ENCODE measurements at regions not wholly inside any gene's neighbourhood (a gene's known extent, or its start where the extent isn't known, plus 50 kb on each side); places are given as distances from the start of the nearest gene placed in this dataset.
"Not testable (repeated sequence)": the region's sequence is repeated elsewhere in the genome, so short reads cannot be mapped to it uniquely, and the experiment has no call there.

DNA sequence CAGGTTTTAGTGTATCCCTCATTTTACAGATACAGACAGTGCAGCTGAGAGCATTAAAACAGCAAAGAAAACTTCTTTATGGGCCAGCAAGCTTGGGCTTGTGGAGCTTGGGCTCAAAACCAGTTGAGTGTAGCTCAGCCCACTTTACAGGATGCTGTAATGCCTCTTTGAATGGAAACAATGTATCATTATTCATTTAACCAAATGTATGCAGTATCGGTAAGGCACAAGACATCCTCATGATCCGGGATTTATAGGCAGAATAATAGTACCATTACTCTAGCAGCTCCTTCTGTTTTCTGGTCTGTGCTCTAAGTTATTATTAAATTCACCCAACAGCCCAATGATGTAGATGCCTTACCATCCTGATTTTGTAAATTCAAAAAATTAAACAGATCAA lies 575.1 kb upstream of the CDH7 start:
- H3K27me3 ChIP-seq (ENCODE audit: insufficient read depth, low read length) = no peaks in the 10 kb centered on the region
- no peaks in the 10 kb centered on the region for H3K4me1 ChIP-seq (ENCODE audit: insufficient read depth, low read length)
- peaks cover 0 to 4% of the 10 kb centered on the region in 2 donors for H3K9me3 ChIP-seq (ENCODE audit: control insufficient read depth in 1 of 2, low read length in 2 of 2)
- H3K4me1 Mint-ChIP-seq = no peaks in the 10 kb centered on the region
- H3K9me3 Mint-ChIP-seq = peaks cover 0 to 19% (median 10%) of the 10 kb centered on the region in 8 donors
- H3K27ac ChIP-seq (ENCODE audit: low read depth, low read length) = no peak overlapping the region
- no peak for DNase-seq
- H3K27me3 Mint-ChIP-seq = no peaks in the 10 kb centered on the region
- H3K4me3 ChIP-seq (ENCODE audit: low read length in 2 of 2) = no peak overlapping the region
- H3K4me3 Mint-ChIP-seq = no peak overlapping the region
- intact Hi-C loops (cut with micrococcal nuclease) = no loop called here
- no peaks in the 10 kb centered on the region for H3K36me3 ChIP-seq (ENCODE audit: insufficient read depth, low read length)
- H3K27ac Mint-ChIP-seq = no peak overlapping the region
- CTCF ChIA-PET (ENCODE audit: partially characterized antibody) = no interaction called here
- POLR2A ChIA-PET (ENCODE audit: partially characterized antibody) = no interaction called here
- no peaks in the 10 kb centered on the region for H3K36me3 Mint-ChIP-seq

- intact Hi-C loops (cut with micrococcal nuclease); CTCF ChIA-PET (ENCODE audit: partially characterized antibody); H3K36me3 ChIP-seq (ENCODE audit: insufficient read depth, low read length); H3K27ac Mint-ChIP-seq; H3K4me1 Mint-ChIP-seq; H3K4me3 ChIP-seq (ENCODE audit: low read length in 2 of 2); H3K36me3 Mint-ChIP-seq; POLR2A ChIA-PET (ENCODE audit: partially characterized antibody); DNase-seq; H3K4me3 Mint-ChIP-seq; H3K9me3 ChIP-seq (ENCODE audit: control insufficient read depth in 1 of 2, low read length in 2 of 2); H3K4me1 ChIP-seq (ENCODE audit: insufficient read depth, low read length); H3K27me3 Mint-ChIP-seq; H3K27me3 ChIP-seq (ENCODE audit: insufficient read depth, low read length); H3K27ac ChIP-seq (ENCODE audit: low read depth, low read length): not testable (repeated sequence)
- H3K9me3 Mint-ChIP-seq = peaks cover 4 to 12% (median 7%) of the 10 kb centered on the region in 8 donors
Observed at GRCh38 chr18:65162086-65162485, 588.7 kb upstream of the CDH7 start.

- H3K4me1 ChIP-seq (ENCODE audit: insufficient read depth, low read length) = no peaks in the 10 kb centered on the region
- ChIA-PET CTCF (ENCODE audit: partially characterized antibody) (no interaction called here), POLR2A (ENCODE audit: partially characterized antibody) (no interaction called here)
- H3K36me3 ChIP-seq (ENCODE audit: insufficient read depth, low read length) = no peaks in the 10 kb centered on the region
- Mint-ChIP-seq H3K36me3 (no peaks in the 10 kb centered on the region), H3K27me3 (no peaks in the 10 kb centered on the region), H3K4me1 (no peaks in the 10 kb centered on the region), H3K27ac (no peak overlapping the region), H3K9me3 (peaks cover 2 to 25% (median 7%) of the 10 kb centered on the region in 8 donors), H3K4me3 (no peak overlapping the region)
- intact Hi-C loops (cut with micrococcal nuclease) = no loop called here
- no peaks in the 10 kb centered on the region for H3K27me3 ChIP-seq (ENCODE audit: insufficient read depth, low read length)
- no peak for DNase-seq
- no peaks in the 10 kb centered on the region for H3K9me3 ChIP-seq (ENCODE audit: control insufficient read depth in 1 of 2, low read length in 2 of 2)
- no peak overlapping the region for H3K4me3 ChIP-seq (ENCODE audit: low read length in 2 of 2)
- H3K27ac ChIP-seq (ENCODE audit: low read depth, low read length) = no peak overlapping the region
Observed at GRCh38 chr18:65146482-65147021, 604.3 kb upstream of the CDH7 start.

DNA sequence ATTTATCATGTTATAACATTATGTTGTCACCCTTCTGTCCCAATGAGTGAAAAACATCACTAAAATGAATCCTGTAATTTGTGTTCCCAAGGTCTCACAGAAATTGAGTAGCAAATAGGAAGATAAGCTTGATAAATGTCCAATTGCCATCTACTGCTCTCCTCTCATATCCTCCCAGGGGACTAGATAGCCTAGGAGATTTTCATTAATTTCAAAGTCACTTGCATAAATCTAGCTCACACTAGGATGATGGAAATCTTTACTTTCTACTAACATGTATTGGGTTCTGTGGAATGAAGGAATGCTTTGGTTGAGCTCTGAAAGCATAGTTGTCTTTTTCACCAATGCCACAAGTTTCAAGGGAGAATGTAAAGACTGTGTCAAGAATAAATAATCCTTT lies 605.5 kb upstream of the CDH7 start:
- ChIA-PET POLR2A (ENCODE audit: partially characterized antibody) (no interaction called here), CTCF (ENCODE audit: partially characterized antibody) (no interaction called here)
- H3K4me3 ChIP-seq (ENCODE audit: low read length in 2 of 2) = no peak overlapping the region
- Mint-ChIP-seq H3K27me3 (no peaks in the 10 kb centered on the region), H3K4me1 (no peaks in the 10 kb centered on the region), H3K4me3 (no peak overlapping the region), H3K9me3 (peaks cover 2 to 20% (median 7%) of the 10 kb centered on the region in 8 donors), H3K36me3 (no peaks in the 10 kb centered on the region), H3K27ac (no peak overlapping the region)
- H3K9me3 ChIP-seq (ENCODE audit: control insufficient read depth in 1 of 2, low read length in 2 of 2) = no peaks in the 10 kb centered on the region
- no peaks in the 10 kb centered on the region for H3K4me1 ChIP-seq (ENCODE audit: insufficient read depth, low read length)
- no peak for DNase-seq
- intact Hi-C loops (cut with micrococcal nuclease) = no loop called here
- H3K36me3 ChIP-seq (ENCODE audit: insufficient read depth, low read length) = no peaks in the 10 kb centered on the region
- H3K27ac ChIP-seq (ENCODE audit: low read depth, low read length) = no peak overlapping the region
- no peaks in the 10 kb centered on the region for H3K27me3 ChIP-seq (ENCODE audit: insufficient read depth, low read length)

DNA sequence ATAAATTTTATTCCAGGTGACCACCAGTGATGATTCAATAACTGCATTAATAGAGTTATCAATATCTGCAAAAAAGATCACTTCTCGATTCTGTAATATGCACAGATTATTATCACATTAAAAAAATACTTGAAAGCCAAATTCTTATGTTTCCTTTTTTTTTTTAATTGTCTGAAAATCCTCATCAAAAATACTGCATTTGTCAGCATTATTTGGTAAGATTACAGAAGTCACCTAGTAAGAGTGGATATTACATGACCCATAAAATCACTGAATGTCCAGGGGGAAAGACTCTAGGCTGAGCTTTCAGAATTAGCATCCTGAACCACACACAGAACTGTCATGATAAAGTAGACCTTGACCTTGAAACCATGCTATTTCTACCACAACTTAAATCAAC lies 617.2 kb upstream of the CDH7 start:
- H3K4me1 ChIP-seq (ENCODE audit: insufficient read depth, low read length) = no peaks in the 10 kb centered on the region
- DNase-seq = no peak
- peaks cover 0 to 19% (median 5%) of the 10 kb centered on the region in 8 donors for H3K9me3 Mint-ChIP-seq
- ChIA-PET CTCF (ENCODE audit: partially characterized antibody) (no interaction called here), POLR2A (ENCODE audit: partially characterized antibody) (no interaction called here)
- H3K27me3 Mint-ChIP-seq = no peaks in the 10 kb centered on the region
- H3K36me3 ChIP-seq (ENCODE audit: insufficient read depth, low read length) = no peaks in the 10 kb centered on the region
- H3K27ac Mint-ChIP-seq = no peak overlapping the region
- H3K27ac ChIP-seq (ENCODE audit: low read depth, low read length) = no peak overlapping the region
- no peaks in the 10 kb centered on the region for H3K4me1 Mint-ChIP-seq
- H3K36me3 Mint-ChIP-seq = no peaks in the 10 kb centered on the region
- intact Hi-C loops (cut with micrococcal nuclease) = no loop called here
- H3K4me3 ChIP-seq (ENCODE audit: low read length in 2 of 2) = no peak overlapping the region
- H3K27me3 ChIP-seq (ENCODE audit: insufficient read depth, low read length) = no peaks in the 10 kb centered on the region
- H3K9me3 ChIP-seq (ENCODE audit: control insufficient read depth in 1 of 2, low read length in 2 of 2) = peaks cover 0 to 3% of the 10 kb centered on the region in 2 donors
- no peak overlapping the region for H3K4me3 Mint-ChIP-seq

GRCh38 chr18:65124633-65125032 lies 626.2 kb upstream of the CDH7 start:
- POLR2A ChIA-PET (ENCODE audit: partially characterized antibody) = no interaction called here

GRCh38 chr18:65103864-65104263 lies 646.9 kb upstream of the CDH7 start:
- H3K27ac Mint-ChIP-seq = no peak overlapping the region
- Histone ChIP-seq H3K27ac (ENCODE audit: low read depth, low read length) (no peak overlapping the region), H3K27me3 (ENCODE audit: insufficient read depth, low read length) (no peaks in the 10 kb centered on the region), H3K36me3 (ENCODE audit: insufficient read depth, low read length) (no peaks in the 10 kb centered on the region), H3K4me1 (ENCODE audit: insufficient read depth, low read length) (no peaks in the 10 kb centered on the region), H3K4me3 (ENCODE audit: low read length in 2 of 2) (no peak overlapping the region), H3K9me3 (ENCODE audit: control insufficient read depth in 1 of 2, low read length in 2 of 2) (peaks cover 0 to 4% of the 10 kb centered on the region in 2 donors)
- CTCF ChIA-PET (ENCODE audit: partially characterized antibody) = no interaction called here
- intact Hi-C loops (cut with micrococcal nuclease) = no loop called here
- H3K4me3 Mint-ChIP-seq = no peak overlapping the region
- no peaks in the 10 kb centered on the region for H3K36me3 Mint-ChIP-seq
- DNase-seq = no peak
- H3K4me1 Mint-ChIP-seq = no peaks in the 10 kb centered on the region
- H3K27me3 Mint-ChIP-seq = no peaks in the 10 kb centered on the region
- H3K9me3 Mint-ChIP-seq = peaks cover 0 to 14% (median 8%) of the 10 kb centered on the region in 8 donors
- POLR2A ChIA-PET (ENCODE audit: partially characterized antibody) = no interaction called here

More at GRCh38 chr18:65124633-65125032, 626.2 kb upstream of the CDH7 start:
- Mint-ChIP-seq H3K4me1 (peaks cover 0 to 8% (median 4%) of the 10 kb centered on the region in 4 donors), H3K27me3 (no peaks in the 10 kb centered on the region), H3K4me3 (peak overlapping the region in 6 of 8 donors; percentile 15 to 60 (median 34)), H3K9me3 (peaks cover 0 to 23% (median 16%) of the 10 kb centered on the region in 8 donors), H3K27ac (no peak overlapping the region), H3K36me3 (no peaks in the 10 kb centered on the region)
- Histone ChIP-seq H3K36me3 (ENCODE audit: insufficient read depth, low read length) (no peaks in the 10 kb centered on the region), H3K9me3 (ENCODE audit: control insufficient read depth in 1 of 2, low read length in 2 of 2) (no peaks in the 10 kb centered on the region), H3K4me3 (ENCODE audit: low read length in 2 of 2) (no peak overlapping the region), H3K4me1 (ENCODE audit: insufficient read depth, low read length) (no peaks in the 10 kb centered on the region), H3K27ac (ENCODE audit: low read depth, low read length) (no peak overlapping the region), H3K27me3 (ENCODE audit: insufficient read depth, low read length) (no peaks in the 10 kb centered on the region)
- intact Hi-C loops (cut with micrococcal nuclease) = no loop called here
- DNase-seq = no peak
- CTCF ChIA-PET (ENCODE audit: partially characterized antibody) = no interaction called here

DNA sequence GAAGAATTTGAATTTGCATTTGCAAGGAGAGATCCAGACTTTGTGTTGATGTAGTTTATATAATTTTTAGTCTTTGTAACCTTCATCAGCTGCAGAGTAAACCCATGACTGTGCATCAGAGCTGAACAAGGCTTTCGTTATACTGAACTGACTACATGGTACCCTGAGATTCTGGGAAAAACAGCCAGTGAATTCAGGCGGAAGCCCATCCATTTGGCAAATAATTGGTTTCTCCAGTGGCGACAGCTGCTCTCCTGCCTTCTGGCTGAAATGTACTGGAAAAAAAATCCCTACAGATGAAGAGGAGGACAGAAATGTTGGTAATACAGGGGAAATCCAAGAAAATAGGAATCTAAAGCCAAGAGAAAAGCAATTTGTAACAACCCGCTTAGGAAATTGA lies 657.5 kb upstream of the CDH7 start:
- H3K4me1 Mint-ChIP-seq = no peaks in the 10 kb centered on the region
- no peak overlapping the region for H3K4me3 Mint-ChIP-seq
- Histone ChIP-seq H3K27ac (ENCODE audit: low read depth, low read length) (no peak overlapping the region), H3K9me3 (ENCODE audit: control insufficient read depth in 1 of 2, low read length in 2 of 2) (no peaks in the 10 kb centered on the region), H3K4me1 (ENCODE audit: insufficient read depth, low read length) (no peaks in the 10 kb centered on the region), H3K27me3 (ENCODE audit: insufficient read depth, low read length) (no peaks in the 10 kb centered on the region), H3K4me3 (ENCODE audit: low read length in 2 of 2) (no peak overlapping the region), H3K36me3 (ENCODE audit: insufficient read depth, low read length) (no peaks in the 10 kb centered on the region)
- CTCF ChIA-PET (ENCODE audit: partially characterized antibody) = no interaction called here
- no peaks in the 10 kb centered on the region for H3K36me3 Mint-ChIP-seq
- DNase-seq = no peak
- peaks cover 0 to 5% (median 2%) of the 10 kb centered on the region in 8 donors for H3K9me3 Mint-ChIP-seq
- H3K27ac Mint-ChIP-seq = no peak overlapping the region
- POLR2A ChIA-PET (ENCODE audit: partially characterized antibody) = no interaction called here
- H3K27me3 Mint-ChIP-seq = no peaks in the 10 kb centered on the region
- intact Hi-C loops (cut with micrococcal nuclease) = no loop called here
